IPS-18c (cell line): ENCODE measurements at regions not wholly inside any gene's neighbourhood (a gene's known extent, or its start where the extent isn't known, plus 50 kb on each side); places are given as distances from the start of the nearest gene placed in this dataset.

Experiments used
- H3K4me3 ChIP-seq: 2 replicates; pipeline ENCODE4 v1.7.0; 2013; ENCODE audit warnings: low read depth, mild to moderate bottlenecking, low read length, moderate library complexity; ENCODE audit not compliant: insufficient read depth
- H3K9me3 ChIP-seq: one replicate; pipeline ENCODE4 v1.6.1; 2013; ENCODE audit warnings: mild to moderate bottlenecking, low read length, moderate library complexity; ENCODE audit not compliant: control insufficient read depth, insufficient read depth

GRCh38 chr5:54894957-54895815, 90.2 kb downstream of the ESM1 start:
- H3K4me3 ChIP-seq = no peak overlapping the region
- peaks cover 2% of the 10 kb centered on the region for H3K9me3 ChIP-seq

DNA sequence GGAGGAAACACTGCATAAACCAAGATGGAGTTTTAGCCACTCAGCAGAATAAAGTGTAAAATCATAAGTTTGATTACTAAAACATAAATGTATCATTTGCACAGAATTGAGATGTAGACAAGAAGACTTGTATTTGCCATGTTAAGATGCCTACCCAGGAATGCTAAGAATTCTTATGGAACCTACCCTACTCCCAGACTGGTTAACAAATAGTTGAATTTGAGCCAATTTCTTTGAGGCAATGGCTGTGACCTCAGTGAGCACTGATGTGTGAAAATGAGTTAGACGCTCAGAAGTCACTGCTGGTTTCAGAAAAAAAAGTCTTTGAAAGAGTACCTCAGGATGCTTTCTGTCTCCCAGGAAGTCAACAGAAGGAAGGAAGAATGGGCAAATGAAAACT, 95.6 kb downstream of the ESM1 start:
- Histone ChIP-seq H3K9me3 (peaks cover 2% of the 10 kb centered on the region), H3K4me3 (no peak overlapping the region)

GRCh38 chr5:54887663-54888062, 97.7 kb downstream of the ESM1 start:
- H3K9me3 ChIP-seq = no peaks in the 10 kb centered on the region
- no peak overlapping the region for H3K4me3 ChIP-seq

- Histone ChIP-seq H3K4me3 (no peak overlapping the region), H3K9me3 (no peaks in the 10 kb centered on the region)
Measured at GRCh38 chr5:54886866-54887265, 98.5 kb downstream of the ESM1 start.

- Histone ChIP-seq H3K4me3 (no peak overlapping the region), H3K9me3 (no peaks in the 10 kb centered on the region)
Measured at GRCh38 chr5:54885636-54886035, 99.8 kb downstream of the ESM1 start.

DNA sequence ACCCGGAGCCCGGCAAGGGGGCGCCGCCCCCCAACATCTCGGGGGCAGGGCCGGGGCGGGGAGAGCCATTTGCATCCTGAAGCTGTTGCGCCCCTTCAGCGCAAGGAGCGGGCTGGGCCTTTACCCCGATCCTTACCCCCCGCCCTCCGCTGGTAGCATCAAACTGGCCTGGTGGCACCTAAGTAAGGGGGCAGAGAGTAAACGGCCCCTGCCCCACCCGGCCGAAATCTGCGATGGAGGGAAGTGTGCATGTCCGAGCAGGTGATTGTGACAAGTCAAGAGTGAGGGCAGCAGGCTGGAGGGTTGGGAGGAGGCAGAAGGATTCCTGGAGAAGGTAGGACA, 101.2 kb downstream of the ESM1 start:
- peak overlapping the region; percentile 58 for H3K4me3 ChIP-seq
- H3K9me3 ChIP-seq = no peaks in the 10 kb centered on the region

GRCh38 chr5:54883374-54884194, 101.8 kb downstream of the ESM1 start:
- Histone ChIP-seq H3K9me3 (no peaks in the 10 kb centered on the region), H3K4me3 (peak overlapping the region; percentile 58)

DNA sequence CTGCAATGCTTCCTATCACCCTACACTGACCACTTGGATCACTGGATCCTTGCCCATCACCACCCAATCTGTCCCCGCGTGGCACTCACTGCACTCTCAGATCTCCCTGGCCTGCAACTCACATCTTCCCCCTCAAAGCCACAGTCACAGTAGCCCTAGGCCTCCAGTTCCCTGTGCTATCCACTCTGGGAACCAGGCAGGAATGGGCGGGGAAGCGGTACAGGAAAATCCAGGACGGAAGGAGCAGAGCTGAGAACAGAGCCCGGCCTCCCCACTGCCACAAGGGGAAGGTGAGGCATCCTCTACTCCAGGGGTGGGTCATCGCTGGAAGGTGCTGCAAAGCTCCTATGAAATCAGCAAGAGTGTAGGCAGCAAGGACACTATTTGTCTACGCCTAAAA, 102.6 kb downstream of the ESM1 start:
- H3K4me3 ChIP-seq = no peak overlapping the region; the same call in 1 of the 2 replicates

DNA sequence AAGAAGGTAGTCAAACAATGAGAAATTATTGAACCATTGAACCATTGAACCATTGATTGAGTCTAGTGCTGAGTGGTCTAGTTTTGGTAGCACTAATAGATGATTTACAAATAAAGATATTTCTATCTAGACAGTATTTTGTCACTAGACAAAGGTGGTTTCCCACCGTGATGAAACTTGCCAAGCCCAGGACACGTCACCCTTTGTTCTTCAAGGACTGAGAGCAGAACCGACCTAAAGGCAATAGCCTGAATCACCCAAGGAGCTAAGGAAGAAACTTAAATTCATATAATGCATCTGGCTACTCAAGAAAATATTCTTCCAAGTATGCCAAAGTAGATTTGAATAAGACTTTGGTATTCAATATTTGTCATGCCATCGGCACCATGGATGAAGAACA, 103.3 kb downstream of the ESM1 start:
- H3K9me3 ChIP-seq = no peaks in the 10 kb centered on the region
- no peak overlapping the region for H3K4me3 ChIP-seq

More for the DNA sequence above, 102.6 kb downstream of the ESM1 start:
- no peaks in the 10 kb centered on the region for H3K9me3 ChIP-seq

- Histone ChIP-seq H3K9me3 (no peaks in the 10 kb centered on the region), H3K4me3 (no peak overlapping the region)
Measured at GRCh38 chr5:54881286-54882005, 103.9 kb downstream of the ESM1 start.

DNA sequence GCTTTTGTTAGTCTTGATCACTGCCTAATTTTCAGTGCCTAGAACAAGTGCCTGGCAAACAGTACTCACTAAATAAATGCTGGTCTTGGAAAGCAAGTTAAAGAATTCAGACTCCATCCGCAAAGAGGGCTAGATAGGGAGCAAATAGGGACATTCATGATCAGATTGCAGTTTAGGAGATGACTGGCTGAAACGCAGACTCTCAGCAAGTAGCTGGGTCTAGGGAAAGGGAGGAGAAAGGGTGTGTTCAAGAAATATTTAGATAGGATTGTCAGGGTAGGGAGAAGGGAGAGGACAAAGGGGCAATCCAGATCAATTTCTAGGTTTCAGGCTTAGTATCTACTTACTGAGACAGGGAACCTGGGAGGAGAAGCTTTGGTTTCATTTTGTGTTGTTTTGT, 108.4 kb downstream of the ESM1 start:
- H3K4me3 ChIP-seq = no peak overlapping the region

GRCh38 chr5:54876556-54876955, 108.8 kb downstream of the ESM1 start:
- H3K4me3 ChIP-seq = no peak overlapping the region

More for the DNA sequence above, 108.4 kb downstream of the ESM1 start:
- no peaks in the 10 kb centered on the region for H3K9me3 ChIP-seq

GRCh38 chr5:54874337-54875021, 110.9 kb downstream of the ESM1 start:
- no peak overlapping the region for H3K4me3 ChIP-seq
- no peaks in the 10 kb centered on the region for H3K9me3 ChIP-seq

More at GRCh38 chr5:54876556-54876955, 108.8 kb downstream of the ESM1 start:
- no peaks in the 10 kb centered on the region for H3K9me3 ChIP-seq

GRCh38 chr5:54873691-54874090, 111.7 kb downstream of the ESM1 start:
- H3K4me3 ChIP-seq = no peak overlapping the region

GRCh38 chr5:54872810-54873209, 112.6 kb downstream of the ESM1 start:
- Histone ChIP-seq H3K4me3 (no peak overlapping the region), H3K9me3 (no peaks in the 10 kb centered on the region)

More at GRCh38 chr5:54873691-54874090, 111.7 kb downstream of the ESM1 start:
- no peaks in the 10 kb centered on the region for H3K9me3 ChIP-seq

- Histone ChIP-seq H3K4me3 (no peak overlapping the region), H3K9me3 (no peaks in the 10 kb centered on the region)
Measured at GRCh38 chr5:54870271-54870670, 115.1 kb downstream of the ESM1 start.

GRCh38 chr5:54869691-54870090, 115.7 kb downstream of the ESM1 start:
- no peaks in the 10 kb centered on the region for H3K9me3 ChIP-seq

More at GRCh38 chr5:54869691-54870090, 115.7 kb downstream of the ESM1 start:
- no peak overlapping the region for H3K4me3 ChIP-seq
